ENCODE measurements at regions not wholly inside any gene's neighbourhood (a gene's known extent, or its start where the extent isn't known, plus 50 kb on each side); places are given as distances from the start of the nearest gene placed in this dataset.

- TF ChIP-seq CTCF (conservative IDR thresholded peaks at IDR 0.05; ENCODE audit: low read depth, low read length): no peak
- no peak for TF ChIP-seq EZH2 (IDR thresholded peaks at IDR 0.05; ENCODE audit: low read length, unreplicated experiment)
- no peak for TF ChIP-seq EZH2phosphoT487 (IDR thresholded peaks at IDR 0.05; ENCODE audit: borderline replicate concordance, low read length)
Measured at GRCh38 chr2:14828223-14828622, 195.7 kb downstream of the LRATD1 start.

Measured in PC-3 (cell line).